Stimulated activated CD4-positive, alpha-beta T cell treated with anti-CD3 and anti-CD28 coated beads, Interleukin-15, amount 100 ng/mL, for 1 hour (primary cell): ENCODE measurements at regions not wholly inside any gene's neighbourhood (a gene's known extent, or its start where the extent isn't known, plus 50 kb on each side); places are given as distances from the start of the nearest gene placed in this dataset.
A peak's percentile ranks its signal among the peaks of the same experiment; 100 is the strongest.

Experiments
- DNase-seq, 2 donors: peaks; one replicate each; pipeline ENCODE4 v3.0.0-alpha.2; 2020; ENCODE audit warnings: low read depth in 1 of 2, low spot score in 1 of 2

DNA sequence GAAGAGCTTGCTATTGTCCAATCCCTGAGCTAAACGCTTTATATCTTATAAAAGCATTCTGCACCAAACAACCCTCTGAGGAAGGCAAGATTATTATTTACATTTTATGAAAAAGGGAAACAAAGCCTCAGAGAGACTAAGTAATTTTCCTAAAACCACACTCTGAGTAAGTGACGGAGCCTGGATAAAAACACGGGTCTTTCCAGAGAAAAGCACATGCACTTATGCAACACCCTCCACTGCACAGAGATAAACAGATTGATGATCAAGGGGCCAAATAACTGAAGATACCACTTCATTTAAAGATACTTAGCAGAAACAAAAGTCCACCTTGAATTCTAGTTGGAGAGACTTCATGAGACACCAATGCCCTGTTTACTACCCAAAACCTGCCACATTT lies 214.7 kb upstream of the PDE10A start:
- no peak for DNase-seq

- no peak for DNase-seq
Measured at GRCh38 chr6:165877192-165877591, 214.2 kb upstream of the PDE10A start.

DNA sequence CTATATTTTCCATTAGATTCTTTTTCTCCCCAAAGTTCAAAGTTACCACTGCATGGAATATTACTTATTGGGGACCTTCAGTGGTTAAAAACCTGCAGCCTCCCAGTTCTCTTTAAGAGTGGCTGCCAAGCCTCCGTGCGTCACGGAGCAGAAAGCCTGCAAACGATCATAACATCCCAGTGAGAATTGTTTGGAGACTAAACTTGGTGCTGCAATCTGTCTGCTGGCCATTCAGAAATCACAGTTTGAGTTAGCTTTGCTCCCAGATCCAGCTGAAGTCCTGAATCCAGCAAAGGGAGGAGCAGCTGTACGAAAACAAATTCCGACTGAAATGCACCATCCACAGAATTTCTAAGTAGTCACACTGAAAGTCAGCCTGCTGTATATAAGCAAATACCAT lies 213.5 kb upstream of the PDE10A start:
- DNase-seq: no peak

GRCh38 chr6:165875946-165876345 lies 212.9 kb upstream of the PDE10A start:
- DNase-seq: no peak

GRCh38 chr6:165873976-165874375 lies 210.9 kb upstream of the PDE10A start:
- DNase-seq: no peak

DNA sequence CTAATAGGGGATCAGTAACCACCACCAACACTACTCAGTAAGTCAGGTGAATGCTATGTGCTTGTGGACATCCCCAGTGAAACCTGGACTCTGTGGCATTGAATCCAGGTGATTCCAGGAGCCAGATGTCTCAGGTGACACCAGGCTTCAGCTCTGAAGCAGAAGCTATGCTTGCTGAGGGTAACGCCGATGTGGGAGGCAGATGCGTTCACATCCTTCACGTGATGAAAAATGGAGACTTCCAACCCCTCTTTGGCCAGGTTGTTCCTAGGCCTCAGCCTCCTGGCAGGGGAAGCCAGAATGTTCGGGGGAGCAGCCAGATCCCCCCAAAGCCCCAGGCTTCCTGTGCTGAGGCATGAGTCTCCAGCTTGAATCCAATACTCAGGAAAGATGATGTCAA lies 209.8 kb upstream of the PDE10A start:
- DNase-seq: no peak

- DNase-seq: no peak
Measured at GRCh38 chr6:165872311-165872710, 209.3 kb upstream of the PDE10A start.

- no peak for DNase-seq
Measured at GRCh38 chr6:165871571-165871970, 208.5 kb upstream of the PDE10A start.

GRCh38 chr6:165869526-165869925 lies 206.5 kb upstream of the PDE10A start:
- no peak for DNase-seq

DNA sequence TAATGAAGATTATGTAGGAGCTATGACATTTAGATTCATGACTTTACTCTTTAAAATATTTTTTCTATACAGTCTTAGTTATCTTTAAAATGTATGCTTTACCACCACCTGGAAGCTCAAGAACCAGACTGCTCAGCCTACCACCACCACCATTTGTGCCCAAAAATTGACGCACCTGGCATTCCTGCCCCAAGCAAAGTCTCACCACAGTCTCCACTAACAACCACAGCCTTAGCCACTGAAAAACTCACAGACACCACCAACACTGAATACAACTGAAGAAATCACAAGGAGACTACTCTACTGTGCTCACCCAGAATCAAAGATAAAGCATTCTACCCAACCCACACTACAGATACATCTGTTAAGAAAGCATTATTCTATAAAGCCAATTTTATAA lies 201.9 kb upstream of the PDE10A start:
- DNase-seq: no peak

DNA sequence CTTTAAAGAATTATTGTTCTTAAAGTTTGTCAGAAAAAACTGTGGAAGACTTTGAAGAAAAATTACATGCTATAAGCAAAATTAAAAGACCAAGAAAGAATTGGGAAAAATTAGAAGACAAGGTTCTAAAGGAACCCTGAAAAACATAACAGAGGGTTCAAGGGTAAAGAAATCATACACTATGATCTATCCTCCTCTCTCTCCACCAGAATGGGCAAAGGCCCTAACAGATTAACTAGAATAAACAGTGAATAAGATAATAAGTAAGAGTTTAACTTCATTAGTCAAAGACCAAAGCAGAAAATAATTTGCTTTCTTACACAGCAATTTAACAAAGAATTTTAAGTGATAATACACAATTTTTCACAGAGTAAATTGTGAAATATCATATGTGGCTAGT lies 201.2 kb upstream of the PDE10A start:
- DNase-seq: no peak

DNA sequence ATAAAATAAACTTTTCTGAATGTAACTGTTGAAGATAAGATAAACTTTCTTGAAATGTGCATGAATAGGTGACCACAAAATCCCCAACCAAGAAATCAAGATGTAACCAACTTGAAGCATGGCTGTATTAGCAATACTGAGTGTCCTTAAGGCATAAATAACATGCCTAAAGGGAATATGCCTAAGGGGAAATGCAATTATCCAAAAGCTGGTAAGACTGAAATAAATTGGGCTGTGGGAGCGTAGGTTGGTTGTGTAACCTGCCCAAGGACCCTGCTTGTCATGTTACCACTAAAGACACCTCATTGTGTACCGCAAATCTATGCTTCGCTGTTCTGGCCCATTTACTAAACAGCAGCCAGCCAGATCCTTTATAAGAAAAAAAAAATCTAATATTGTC lies 200.8 kb upstream of the PDE10A start:
- no peak for DNase-seq

- DNase-seq: no peak
Measured at GRCh38 chr6:165862813-165863212, 199.8 kb upstream of the PDE10A start.

DNA sequence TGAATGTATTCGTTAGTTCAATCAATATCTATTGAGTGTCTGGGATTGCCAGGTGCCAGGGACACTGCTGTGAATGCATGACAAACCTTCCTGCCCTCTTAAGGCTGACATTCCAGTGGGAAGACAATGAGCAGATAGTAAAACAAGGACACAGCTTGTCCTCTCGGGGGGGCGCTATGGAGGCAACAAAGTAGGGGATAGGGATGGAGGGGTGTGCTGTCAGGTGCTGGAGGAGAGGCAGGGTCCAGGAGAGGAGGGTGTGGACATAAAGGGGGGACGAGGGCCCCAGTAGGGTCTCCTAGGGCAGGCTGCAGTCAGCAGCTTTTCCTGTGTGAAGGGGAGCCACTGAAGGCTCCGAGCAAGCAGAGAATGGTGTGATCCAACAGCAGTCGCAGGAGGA lies 198.2 kb upstream of the PDE10A start:
- no peak for DNase-seq

DNA sequence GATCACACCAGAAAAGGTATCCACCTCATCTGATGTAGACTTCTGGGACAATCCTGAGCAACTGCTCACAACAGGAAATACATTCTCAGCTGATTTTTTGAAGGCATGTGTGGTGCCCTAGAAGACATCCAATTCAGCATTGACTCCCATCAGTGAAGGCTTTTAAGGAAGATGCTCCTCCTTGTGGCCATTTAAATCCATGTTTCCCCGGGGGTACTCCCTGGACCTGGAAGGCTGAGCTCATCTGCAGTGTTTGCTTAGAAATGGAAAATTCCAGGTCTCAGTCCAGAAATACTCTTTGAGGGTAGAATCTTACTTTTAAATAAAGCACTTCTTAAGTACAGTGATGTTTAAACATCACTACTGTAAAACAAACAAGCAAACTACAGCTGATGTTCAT lies 195.5 kb upstream of the PDE10A start:
- DNase-seq: no peak

DNA sequence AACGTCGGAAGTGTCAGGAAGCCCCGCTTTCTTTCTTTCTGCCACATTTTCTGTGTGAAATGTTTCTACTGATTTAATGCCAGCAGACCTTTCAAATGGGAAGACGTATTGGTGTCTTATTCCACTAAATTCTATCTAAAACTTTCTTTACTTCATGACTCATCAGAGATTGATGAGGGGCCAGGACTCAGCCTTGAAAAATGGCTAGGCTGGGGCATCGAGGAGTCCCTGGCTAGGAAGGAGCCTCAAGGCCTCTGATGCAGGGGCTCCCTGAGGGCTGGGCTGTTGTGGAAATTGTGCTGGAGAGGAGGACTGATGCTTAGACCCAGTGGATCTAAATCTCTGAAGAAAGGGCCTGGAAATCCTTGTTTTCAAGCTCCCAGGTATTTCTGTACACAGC lies 192.8 kb upstream of the PDE10A start:
- DNase-seq: no peak

- DNase-seq: no peak
Measured at GRCh38 chr6:165854863-165855593, 192.0 kb upstream of the PDE10A start.

- DNase-seq: no peak
Measured at GRCh38 chr6:165854061-165854862, 191.2 kb upstream of the PDE10A start.

DNA sequence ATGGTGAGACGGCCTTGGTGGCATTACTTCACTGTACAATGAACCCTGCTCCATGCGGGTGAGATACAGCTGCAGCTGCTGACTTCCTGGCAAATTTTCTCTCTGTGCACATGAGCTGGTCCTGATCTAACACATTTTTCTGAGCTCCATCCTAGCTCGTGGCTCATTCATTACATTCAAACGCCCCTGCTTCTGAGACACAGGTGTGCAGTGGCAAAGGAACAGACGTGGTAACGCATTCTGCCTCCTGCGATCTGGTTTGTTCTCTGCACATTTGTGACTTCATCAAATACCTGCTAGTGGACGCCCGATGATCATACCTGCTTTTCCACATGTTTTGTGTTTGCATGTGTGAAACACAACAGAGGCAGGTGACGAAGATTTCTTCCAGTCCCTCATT lies 189.6 kb upstream of the PDE10A start:
- DNase-seq: no peak

DNA sequence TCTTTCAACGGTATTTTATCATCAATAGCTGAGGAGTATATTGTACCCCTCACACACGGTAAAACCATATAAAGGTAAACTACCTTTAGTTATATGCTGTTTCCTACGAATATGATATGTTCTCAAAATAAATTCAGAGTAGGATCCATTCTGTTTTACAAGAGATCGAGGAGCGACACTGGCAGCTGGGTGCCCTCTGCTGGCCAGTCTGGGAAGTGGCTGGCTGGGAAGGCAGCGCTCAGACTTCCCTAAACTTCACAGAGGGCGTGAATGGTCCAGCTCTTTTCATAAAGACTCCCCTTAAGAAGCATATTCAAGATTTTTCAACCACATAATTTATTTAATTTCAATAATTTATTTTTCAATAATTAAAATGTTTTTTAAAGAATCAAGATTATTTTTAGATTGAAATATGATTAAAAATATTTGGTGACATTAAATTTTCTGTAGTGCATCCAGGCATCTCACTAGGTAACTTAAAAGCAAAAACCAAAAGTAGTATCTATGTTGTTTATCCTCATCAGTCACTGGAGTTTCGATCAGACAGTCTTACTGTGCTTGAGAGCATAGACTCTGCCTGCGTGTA lies 187.5 kb upstream of the PDE10A start:
- peak in 1 of 2 donors; percentile 42 for DNase-seq

- DNase-seq: no peak
Measured at GRCh38 chr6:165849534-165850430, 186.7 kb upstream of the PDE10A start.
